AG09319 (cell line): ENCODE measurements at regions not wholly inside any gene's neighbourhood (a gene's known extent, or its start where the extent isn't known, plus 50 kb on each side); places are given as distances from the start of the nearest gene placed in this dataset.

ENCODE experiments used
- DNase-seq: peaks from one replicate; pipeline ENCODE4 v3.0.0-alpha.2; 2010; ENCODE audit warnings: low read depth; ENCODE audit errors: extremely low read depth
- CTCF ChIP-seq: IDR thresholded peaks from 2 replicates; pipeline ENCODE4 v1.5.1; 2011; ENCODE audit warnings: low read depth, mild to moderate bottlenecking, inconsistent platforms, low read length, moderate library complexity

GRCh38 chr7:45415265-45415664 is 158.9 kb upstream of the ADCY1 start:
- DNase-seq: no peak

GRCh38 chr7:45416846-45417245 is 157.3 kb upstream of the ADCY1 start:
- no peak for DNase-seq
- TF ChIP-seq CTCF: no peak

More at GRCh38 chr7:45415265-45415664, 158.9 kb upstream of the ADCY1 start:
- TF ChIP-seq CTCF: no peak

- no peak for TF ChIP-seq CTCF
- no peak for DNase-seq
Measured at GRCh38 chr7:45417268-45417667, 156.9 kb upstream of the ADCY1 start.

GRCh38 chr7:45417735-45418134 is 156.4 kb upstream of the ADCY1 start:
- no peak for DNase-seq
- TF ChIP-seq CTCF: no peak

GRCh38 chr7:45420843-45421495 is 153.2 kb upstream of the ADCY1 start:
- peak; percentile 79 for DNase-seq
- no peak for TF ChIP-seq CTCF

GRCh38 chr7:45421806-45422205 is 152.4 kb upstream of the ADCY1 start:
- no peak for TF ChIP-seq CTCF
- peak; percentile 64 for DNase-seq

GRCh38 chr7:45430397-45430796 is 143.8 kb upstream of the ADCY1 start:
- no peak for DNase-seq
- no peak for TF ChIP-seq CTCF
